OCI-LY7 (cell line): ENCODE measurements at regions not wholly inside any gene's neighbourhood (a gene's known extent, or its start where the extent isn't known, plus 50 kb on each side); places are given as distances from the start of the nearest gene placed in this dataset.

Source experiments
- BruUV-seq: library from RNA; stranded (reverse); fragments of 400-500 nt; replicated peaks from 2 replicates; lab custom pipeline; 2021; lab: Mats Ljungman, UMichigan
- CTCF ChIA-PET: fragments of 300-600 bp; sonication (Branson Sonifier 250); formaldehyde crosslinking; loops from one replicate; lab custom pipeline; 2022; ENCODE audit warnings: antibody characterized with exemption; ENCODE audit not compliant: unreplicated experiment; lab: Charles Lee
- POLR2A ChIA-PET: fragments of 300-600 bp; sonication (Branson Sonifier 250); formaldehyde crosslinking; loops from one replicate; lab custom pipeline; 2022; ENCODE audit warnings: antibody characterized with exemption; lab: Charles Lee
- DNase-seq: peaks from one replicate; pipeline ENCODE4 v3.0.0-alpha.2; 2015; ENCODE audit warnings: low spot score
- H2AFZ ChIP-seq: fragments of 200-600 bp; sonication (generic), shearing (Covaris generic); 2 replicates; pipeline ENCODE4 v1.6.1; 2014; ENCODE audit warnings: mild to moderate bottlenecking, antibody characterized with exemption, low read length, moderate library complexity
- H3K27ac ChIP-seq: fragments of 200-600 bp; sonication (generic); 2 replicates; pipeline ENCODE4 v1.5.1; 2014; ENCODE audit warnings: mixed run types, low read depth, mild to moderate bottlenecking, moderate library complexity, low read length, inconsistent platforms; ENCODE audit not compliant: poor library complexity, severe bottlenecking
- H3K36me3 ChIP-seq: fragments of 200-600 bp; sonication (generic); 2 replicates; pipeline ENCODE4 v1.6.1; 2014; ENCODE audit warnings: mild to moderate bottlenecking, antibody characterized with exemption, low read length, moderate library complexity, mixed read lengths; ENCODE audit not compliant: insufficient read depth
- H3K4me1 ChIP-seq: fragments of 200-600 bp; sonication (generic); 2 replicates; pipeline ENCODE4 v1.5.1; 2014; ENCODE audit warnings: mild to moderate bottlenecking, low read length; ENCODE audit not compliant: insufficient read depth, poor library complexity, severe bottlenecking
- H3K4me2 ChIP-seq: fragments of 200-600 bp; sonication (generic); 2 replicates; pipeline ENCODE4 v1.6.1; 2014; ENCODE audit warnings: mild to moderate bottlenecking, low read length
- H3K4me3 ChIP-seq: fragments of 200-600 bp; sonication (generic); 2 replicates; pipeline ENCODE4 v1.5.1; 2014; ENCODE audit warnings: mild to moderate bottlenecking, low read depth, low read length; ENCODE audit not compliant: poor library complexity, severe bottlenecking
- H3K79me2 ChIP-seq: fragments of 200-600 bp; sonication (generic); 2 replicates; pipeline ENCODE4 v1.6.1; 2016; ENCODE audit warnings: low read depth, mild to moderate bottlenecking, low read length, moderate library complexity, mixed read lengths; ENCODE audit not compliant: insufficient read depth
- H3K9me2 ChIP-seq: fragments of 200-600 bp; sonication (generic); 2 replicates; pipeline ENCODE4 v1.6.1; 2016; ENCODE audit warnings: mild to moderate bottlenecking, low read length, mixed read lengths; ENCODE audit not compliant: insufficient read depth
- H3K9me3 ChIP-seq: fragments of 200-600 bp; sonication (generic); 2 replicates; pipeline ENCODE4 v1.6.1; 2014; ENCODE audit warnings: mild to moderate bottlenecking, mixed run types, low read length, mixed read lengths
- H4K20me1 ChIP-seq: fragments of 200-600 bp; sonication (generic); 2 replicates; pipeline ENCODE4 v1.6.1; 2014; ENCODE audit warnings: mild to moderate bottlenecking, antibody characterized with exemption, low read length, moderate library complexity, mixed read lengths; ENCODE audit not compliant: insufficient read depth
- CTCF ChIP-seq: fragments of 200-600 bp; sonication (generic); conservative IDR thresholded peaks from 2 replicates; pipeline ENCODE4 v1.5.1; 2014; ENCODE audit warnings: mild to moderate bottlenecking, antibody characterized with exemption, low read length, moderate library complexity, mixed read lengths
- EZH2phosphoT487 ChIP-seq: fragments of 200-600 bp; sonication (generic); IDR thresholded peaks from 2 replicates; pipeline ENCODE4 v1.6.1; 2018; ENCODE audit warnings: low read depth, borderline replicate concordance, mild to moderate bottlenecking, mixed run types, antibody characterized with exemption, low read length, moderate library complexity, mixed read lengths
- intact Hi-C: fragments of 100-400 bp; cut with micrococcal nuclease; formaldehyde crosslinking; loops from one replicate; pipeline ENCODE4 v1.10.0; 2022; ENCODE audit not compliant: unreplicated experiment

GRCh38 chr4:28256295-28256694 is 1395.7 kb downstream of the STIM2 start:
- no TSS peak for BruUV-seq
- Histone ChIP-seq H2AFZ (no peak overlapping the region), H3K4me3 (no peak overlapping the region), H3K79me2 (no peaks in the 10 kb centered on the region), H3K36me3 (no peaks in the 10 kb centered on the region), H3K9me3 (no peaks in the 10 kb centered on the region), H4K20me1 (no peaks in the 10 kb centered on the region), H3K9me2 (no peaks in the 10 kb centered on the region), H3K4me1 (no peaks in the 10 kb centered on the region), H3K27ac (no peak overlapping the region), H3K4me2 (no peak overlapping the region)
- TF ChIP-seq EZH2phosphoT487 (no peak), CTCF (no peak)
- no peak for DNase-seq
- POLR2A ChIA-PET, result no interaction called here
- intact Hi-C loops, result no loop called here
- CTCF ChIA-PET, result no interaction called here

- Histone ChIP-seq H3K27ac (no peak overlapping the region), H3K9me3 (no peaks in the 10 kb centered on the region), H4K20me1 (no peaks in the 10 kb centered on the region), H3K9me2 (no peaks in the 10 kb centered on the region), H3K79me2 (no peaks in the 10 kb centered on the region), H3K36me3 (no peaks in the 10 kb centered on the region), H3K4me3 (no peak overlapping the region), H3K4me1 (no peaks in the 10 kb centered on the region), H3K4me2 (no peak overlapping the region), H2AFZ (no peak overlapping the region)
- ChIA-PET POLR2A (no interaction called here), CTCF (no interaction called here)
- intact Hi-C loops, result no loop called here
- no TSS peak for BruUV-seq
- TF ChIP-seq EZH2phosphoT487 (no peak), CTCF (no peak)
- DNase-seq, result no peak
Observed at GRCh38 chr4:28259951-28260350, 1399.3 kb downstream of the STIM2 start.

- BruUV-seq, result no TSS peak
- Histone ChIP-seq H3K4me2 (no peak overlapping the region), H3K79me2 (no peaks in the 10 kb centered on the region), H3K36me3 (no peaks in the 10 kb centered on the region), H2AFZ (no peak overlapping the region), H3K9me2 (no peaks in the 10 kb centered on the region), H3K4me1 (no peaks in the 10 kb centered on the region), H3K4me3 (no peak overlapping the region), H4K20me1 (no peaks in the 10 kb centered on the region), H3K9me3 (no peaks in the 10 kb centered on the region), H3K27ac (no peak overlapping the region)
- POLR2A ChIA-PET, result no interaction called here
- no peak for DNase-seq
- TF ChIP-seq EZH2phosphoT487 (no peak), CTCF (no peak)
- intact Hi-C loops, result no loop called here
- CTCF ChIA-PET, result no interaction called here
Observed at GRCh38 chr4:28267166-28267565, 1406.5 kb downstream of the STIM2 start.
